ENCODE measurements at regions not wholly inside any gene's neighbourhood (a gene's known extent, or its start where the extent isn't known, plus 50 kb on each side); places are given as distances from the start of the nearest gene placed in this dataset.

DNA sequence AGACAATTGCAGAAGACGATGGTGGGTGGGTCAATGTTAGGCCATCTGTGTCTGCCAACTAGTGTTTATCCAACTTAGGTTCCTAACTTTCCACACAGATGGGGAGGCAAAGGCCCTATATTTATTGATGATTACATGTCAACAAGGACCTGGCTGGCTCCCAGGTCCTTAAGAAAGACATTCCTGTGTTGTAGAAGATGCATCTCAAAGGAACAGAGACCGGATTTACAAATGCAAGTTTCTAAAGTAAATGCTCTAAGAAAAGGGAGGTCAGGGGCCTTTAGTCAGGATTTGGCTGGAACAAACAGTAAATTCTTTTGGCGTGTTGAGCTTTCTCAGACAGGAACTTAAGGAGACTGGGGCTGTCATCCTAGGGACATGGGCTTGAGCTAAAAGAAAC is 175.0 kb downstream of the SH3BP4 start:
- TF ChIP-seq EZH2 (optimal IDR thresholded peaks at IDR 0.05; ENCODE audit: low read depth, low read length): no peak
- TF ChIP-seq CTCF (IDR thresholded peaks at IDR 0.05; ENCODE audit: low read length): no peak
- TF ChIP-seq EZH2phosphoT487 (IDR thresholded peaks at IDR 0.05; ENCODE audit: low read length): no peak

All from MM.1S (cell line).